ENCODE measurements at regions not wholly inside any gene's neighbourhood (a gene's known extent, or its start where the extent isn't known, plus 50 kb on each side); places are given as distances from the start of the nearest gene placed in this dataset.

DNA sequence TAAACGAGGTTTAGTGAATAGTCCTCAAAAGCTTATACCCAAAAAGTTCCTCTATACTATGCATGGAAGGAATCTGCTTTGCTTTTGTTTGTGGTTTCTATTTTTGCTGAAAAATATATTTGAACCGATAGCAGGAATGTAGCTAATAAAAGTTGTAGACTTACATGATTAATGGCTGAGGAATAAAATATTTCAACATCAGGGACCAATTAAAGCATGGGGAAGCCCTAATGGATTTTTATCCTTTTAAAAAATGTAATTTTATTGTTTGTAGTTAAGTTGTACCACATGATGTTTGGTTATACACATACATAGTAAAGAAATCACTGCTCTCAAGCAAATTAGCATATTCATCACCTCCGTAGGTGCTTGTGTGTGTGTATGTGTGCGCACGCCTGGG is 295.3 kb upstream of the CNTN5 start:
- Histone ChIP-seq H3K4me1 (ENCODE audit: control insufficient read depth, extremely low read depth, insufficient read depth, low read length) (no peaks in the 10 kb centered on the region), H4K20me1 (replicated peaks; ENCODE audit: control insufficient read depth, extremely low read depth, insufficient read depth, low read length) (no peaks in the 10 kb centered on the region), H3K27ac (ENCODE audit: insufficient read depth, low read depth, low read length) (no peak overlapping the region), H3K36me3 (ENCODE audit: control insufficient read depth in 2 of 2, extremely low read depth in 1 of 2, insufficient read depth in 2 of 2, low read length in 2 of 2) (no peaks in the 10 kb centered on the region), H3K9me3 (replicated peaks; ENCODE audit: control insufficient read depth, insufficient read depth, low read length) (no peaks in the 10 kb centered on the region), H2AFZ (ENCODE audit: low read depth, low read length) (no peak overlapping the region), H3K9ac (replicated peaks; ENCODE audit: extremely low read depth, insufficient read depth, low read length) (no peak overlapping the region), H3K9me1 (replicated peaks; ENCODE audit: control insufficient read depth, extremely low read depth, insufficient read depth, low read length) (no peaks in the 10 kb centered on the region), H3K27me3 (ENCODE audit: control insufficient read depth in 2 of 2, insufficient read depth in 2 of 2, low read length in 2 of 2) (no peaks in the 10 kb centered on the region), H3K79me2 (ENCODE audit: control insufficient read depth, insufficient read depth, low read length) (no peaks in the 10 kb centered on the region), H3K4me2 (ENCODE audit: insufficient read depth, low read length) (no peak overlapping the region), H3K4me3 (replicated peaks in 1 of 3; ENCODE audit: insufficient read depth in 1 of 3, low read depth in 1 of 3, low read length in 3 of 3) (no peak overlapping the region)
- ChIA-PET CTCF (no interaction called here), POLR2A (no interaction called here)
- TF ChIP-seq, protein P1, sequence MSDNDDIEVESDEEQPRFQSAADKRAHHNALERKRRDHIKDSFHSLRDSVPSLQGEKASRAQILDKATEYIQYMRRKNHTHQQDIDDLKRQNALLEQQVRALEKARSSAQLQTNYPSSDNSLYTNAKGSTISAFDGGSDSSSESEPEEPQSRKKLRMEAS (IDR thresholded peaks at IDR 0.05; ENCODE audit: insufficient read depth, insufficient read length) = no peak
- TF ChIP-seq POLR2A (IDR thresholded peaks at IDR 0.05; ENCODE audit: low read depth, low read length) (no peak), FOS (IDR thresholded peaks at IDR 0.05; ENCODE audit: borderline replicate concordance, insufficient read depth, low read length) (no peak), EZH2 (IDR thresholded peaks at IDR 0.05; ENCODE audit: borderline replicate concordance, low read depth, low read length, severe bottlenecking) (no peak), CTCF (IDR thresholded peaks at IDR 0.05; ENCODE audit: extremely low read depth in 1 of 2, insufficient read depth in 1 of 2, low read depth in 1 of 2, low read length in 2 of 2) (no peak), POLR2AphosphoS5 (IDR thresholded peaks at IDR 0.05; ENCODE audit: insufficient read depth, low read depth, low read length) (no peak), JUN (IDR thresholded peaks at IDR 0.05; ENCODE audit: borderline replicate concordance, insufficient read depth, insufficient read length, low read depth) (no peak), GATA2 (IDR thresholded peaks at IDR 0.05; ENCODE audit: insufficient read depth, insufficient read length, low read depth, low read length) (no peak), MYC (IDR thresholded peaks at IDR 0.05; ENCODE audit: low read depth, low read length) (no peak)
- dilution Hi-C loops (cut with MboI; ENCODE audit: extremely low pct_ligation_motif_present, low sequenced_read_pairs) = no loop called here
- DNase-seq (ENCODE audit: low read depth, low spot score) (no peak), FAIRE-seq (no peak)
- no TSS peak for BruUV-seq (replicated peaks)
- intact Hi-C loops (cut with micrococcal nuclease) = no loop called here

Measured in endothelial cell of umbilical vein (primary cell).